Islet of Langerhans (tissue), 1 donor: ENCODE measurements at regions not wholly inside any gene's neighbourhood (a gene's known extent, or its start where the extent isn't known, plus 50 kb on each side); places are given as distances from the start of the nearest gene placed in this dataset.
"Not testable (repeated sequence)": the region's sequence is repeated elsewhere in the genome, so short reads cannot be mapped to it uniquely, and the experiment has no call there.

ENCODE experiments used
- FAIRE-seq: peaks from one replicate; lab custom pipeline; 2011; peaks lifted over from hg19 to GRCh38; lab: Jason Lieb, UNC

DNA sequence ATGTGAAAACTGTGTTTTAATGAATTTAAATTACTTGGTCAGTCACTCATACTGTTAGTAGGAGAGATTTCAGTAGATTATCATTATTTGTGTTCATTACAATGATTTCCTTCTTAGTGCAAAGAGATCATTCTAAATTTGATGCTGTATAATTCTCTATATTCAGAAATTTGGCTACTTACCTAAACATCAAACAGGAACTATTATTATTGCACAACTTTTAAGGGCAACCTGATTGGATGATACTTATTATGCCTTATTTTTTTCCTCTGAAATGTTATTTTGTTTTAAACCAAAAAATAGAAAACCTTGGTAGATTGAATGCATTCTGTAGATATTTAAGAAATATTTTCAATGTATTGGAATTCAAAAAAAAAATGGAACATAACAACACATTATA is 436.4 kb upstream of the PCDH15 start:
- FAIRE-seq: no peak

DNA sequence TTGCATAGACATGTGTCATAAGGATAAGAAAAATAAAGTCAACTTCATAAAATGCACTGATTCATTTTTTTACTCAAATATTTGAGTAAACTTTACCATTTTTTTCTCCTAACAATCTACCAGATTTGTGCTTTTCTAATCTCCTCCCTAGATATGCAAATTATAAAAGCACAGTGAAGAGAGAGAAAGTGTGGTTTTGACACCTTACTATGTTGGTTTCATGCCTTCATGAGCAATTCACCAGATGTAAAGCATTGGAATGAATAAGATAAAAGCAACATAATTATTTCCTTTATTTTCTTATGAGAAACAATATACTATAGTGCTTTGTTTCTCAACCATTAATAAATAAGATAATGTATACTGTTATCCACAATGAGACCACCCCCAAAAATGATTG is 432.5 kb upstream of the PCDH15 start:
- no peak for FAIRE-seq

DNA sequence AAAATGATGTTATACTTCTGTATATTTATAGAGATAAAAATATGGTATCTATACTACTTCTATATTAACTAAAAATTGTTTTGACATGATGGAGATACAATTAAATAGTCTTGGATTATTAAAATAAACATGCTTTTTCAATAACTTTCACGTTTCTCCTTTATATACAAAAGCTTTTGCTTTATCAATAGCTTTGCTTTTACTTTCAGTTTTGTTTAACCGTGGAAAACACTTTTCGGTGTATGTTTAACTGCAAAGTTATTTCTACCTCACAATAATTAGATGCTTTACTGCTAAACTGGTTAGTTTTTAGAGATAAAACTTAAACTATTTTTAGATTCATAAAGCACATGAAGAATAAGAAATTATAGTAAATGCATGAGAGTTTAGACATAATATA is 432.1 kb upstream of the PCDH15 start:
- FAIRE-seq: no peak

DNA sequence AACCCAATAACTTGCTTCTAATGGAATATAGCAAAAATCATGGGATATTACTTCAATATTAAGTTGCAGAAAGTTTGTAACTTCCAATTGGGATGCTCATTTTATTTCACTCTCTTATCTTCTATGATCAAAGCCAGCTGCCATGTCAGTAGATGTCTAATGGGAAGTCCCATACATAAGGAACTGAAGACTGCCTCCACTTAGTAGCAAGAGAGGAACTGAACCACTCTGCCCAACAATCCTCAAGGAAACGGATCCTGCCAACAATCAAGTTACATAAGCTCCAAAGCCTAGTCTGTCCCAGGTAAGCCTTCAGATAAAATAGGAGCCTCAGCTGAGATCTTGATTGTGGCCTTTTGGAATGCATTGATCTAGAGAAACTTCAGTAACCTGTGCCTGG is 431.5 kb upstream of the PCDH15 start:
- FAIRE-seq: no peak

DNA sequence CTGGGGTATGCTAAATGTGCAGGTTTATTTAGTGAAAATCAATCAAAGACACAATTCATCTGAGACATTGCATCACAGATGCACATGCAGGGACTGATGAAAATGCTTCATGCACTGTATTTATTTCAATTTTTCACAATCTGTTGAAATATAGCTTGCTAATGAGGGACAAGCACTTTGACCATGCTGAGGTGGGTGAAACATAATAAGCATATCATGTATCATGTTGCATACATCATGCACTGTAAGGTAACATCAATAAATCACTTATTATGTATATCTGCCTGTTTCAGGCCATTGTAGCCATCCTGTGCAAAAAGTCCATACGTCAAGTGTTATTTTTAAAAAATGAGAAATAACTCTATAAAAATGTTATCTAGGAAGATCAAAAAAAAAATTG is 426.9 kb upstream of the PCDH15 start:
- FAIRE-seq: no peak

DNA sequence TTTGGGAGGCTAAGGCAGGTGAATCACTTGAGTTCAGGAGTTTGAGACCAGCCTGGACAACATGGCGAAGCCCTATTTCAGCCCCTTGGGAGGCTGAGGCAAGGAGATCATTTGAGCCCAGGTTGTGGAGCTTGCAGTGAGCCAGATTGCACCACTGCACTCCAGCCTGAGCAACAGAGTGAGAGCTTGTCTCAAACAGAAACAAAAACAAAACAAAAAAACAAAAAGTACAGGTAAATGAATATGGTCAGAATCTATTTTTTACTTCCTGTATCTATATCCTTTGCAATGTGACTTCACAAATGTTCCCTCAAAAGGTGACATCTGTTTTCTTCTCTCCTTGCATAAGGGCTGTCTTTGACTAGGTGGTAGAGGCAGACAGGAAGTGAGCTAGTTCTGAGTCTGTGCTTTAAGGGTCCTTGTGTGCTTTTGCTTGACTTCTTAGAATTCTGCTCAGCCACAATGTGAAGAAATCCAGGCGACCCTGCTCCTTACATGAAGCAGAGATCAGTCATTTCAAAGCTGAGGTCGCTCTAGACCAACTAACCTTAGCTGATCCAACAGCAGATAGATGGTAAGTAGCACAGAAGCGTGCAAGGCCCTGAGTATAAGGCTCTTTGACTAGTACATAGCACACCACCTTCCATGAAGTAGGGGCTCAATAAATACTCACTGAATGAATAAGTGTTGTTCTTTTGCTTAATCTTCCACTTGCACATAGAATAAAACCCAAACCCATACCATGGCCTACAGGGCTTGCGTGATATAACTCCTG is 423.2 kb upstream of the PCDH15 start:
- FAIRE-seq: no peak

DNA sequence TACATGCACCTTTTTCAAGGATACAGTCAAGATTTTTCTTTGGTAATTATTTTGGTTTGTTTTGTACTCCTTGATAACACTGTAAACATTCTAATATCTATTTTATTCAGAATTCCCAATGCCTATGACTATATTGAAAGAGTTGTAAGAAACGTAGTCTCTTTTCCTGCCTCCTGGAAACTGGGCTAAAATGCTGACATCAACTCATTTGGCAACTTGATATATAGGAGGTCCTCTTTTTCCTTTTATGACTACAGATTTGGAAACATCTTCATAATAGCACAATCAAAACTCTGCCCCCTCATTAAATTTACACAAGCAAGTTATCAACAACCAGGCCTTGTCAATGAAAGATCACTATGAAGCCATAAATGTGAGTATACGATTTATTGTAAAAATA is 422.3 kb upstream of the PCDH15 start:
- no peak for FAIRE-seq

DNA sequence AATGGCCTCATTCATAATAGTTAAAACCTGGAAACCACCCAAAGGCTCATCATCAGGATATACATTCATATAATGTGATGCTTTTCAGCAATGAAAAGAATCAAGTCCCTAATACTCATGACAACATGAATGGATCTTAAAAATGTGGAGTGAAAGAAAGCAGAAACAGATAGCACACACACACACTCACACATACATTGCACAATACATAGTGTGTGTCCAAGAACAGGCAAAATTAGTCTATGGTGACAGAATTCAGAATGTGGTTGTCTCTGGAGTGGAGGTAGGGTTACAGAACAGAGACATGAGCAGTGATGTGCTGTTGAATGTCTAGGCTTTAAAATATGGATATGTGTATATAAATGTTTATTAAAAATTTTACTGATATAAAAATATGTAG is 419.9 kb upstream of the PCDH15 start:
- no peak for FAIRE-seq

DNA sequence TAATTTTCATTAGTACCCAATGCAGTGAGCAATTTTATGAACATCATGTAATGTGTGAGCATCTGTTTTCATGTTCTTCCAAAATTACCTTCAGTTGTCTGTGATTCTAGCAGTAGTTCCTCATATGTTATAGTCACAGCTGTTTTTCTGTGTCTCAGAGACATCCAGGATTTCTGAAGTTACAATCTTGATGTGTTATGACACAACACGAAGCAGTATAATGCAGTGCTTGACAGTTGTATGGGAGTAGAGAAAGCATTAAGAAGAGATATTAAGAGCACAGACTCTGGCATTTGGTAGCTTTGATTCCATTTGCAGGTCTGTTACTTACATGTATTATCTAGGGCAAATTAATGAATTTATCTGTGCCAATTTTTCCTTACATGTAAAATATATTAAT is 414.7 kb upstream of the PCDH15 start:
- no peak for FAIRE-seq

DNA sequence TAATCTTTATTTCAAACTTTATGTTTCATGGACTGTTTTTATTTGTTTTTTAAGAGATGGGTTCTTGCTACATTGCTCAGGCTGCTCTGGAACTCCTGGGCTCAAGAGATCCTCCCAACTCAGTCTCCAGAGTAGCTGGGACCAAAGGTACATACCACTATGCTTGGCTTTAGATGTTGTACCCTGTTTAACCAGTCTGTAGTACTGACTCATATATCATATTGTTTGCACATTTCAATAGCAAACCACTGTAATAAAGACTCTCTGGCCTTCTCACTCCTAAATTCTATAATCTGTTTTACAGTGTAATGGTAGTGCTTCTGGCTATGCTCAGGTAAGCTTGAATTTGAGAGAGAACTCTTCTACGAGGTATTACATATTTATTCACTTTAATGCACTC is 413.6 kb upstream of the PCDH15 start:
- FAIRE-seq: no peak

DNA sequence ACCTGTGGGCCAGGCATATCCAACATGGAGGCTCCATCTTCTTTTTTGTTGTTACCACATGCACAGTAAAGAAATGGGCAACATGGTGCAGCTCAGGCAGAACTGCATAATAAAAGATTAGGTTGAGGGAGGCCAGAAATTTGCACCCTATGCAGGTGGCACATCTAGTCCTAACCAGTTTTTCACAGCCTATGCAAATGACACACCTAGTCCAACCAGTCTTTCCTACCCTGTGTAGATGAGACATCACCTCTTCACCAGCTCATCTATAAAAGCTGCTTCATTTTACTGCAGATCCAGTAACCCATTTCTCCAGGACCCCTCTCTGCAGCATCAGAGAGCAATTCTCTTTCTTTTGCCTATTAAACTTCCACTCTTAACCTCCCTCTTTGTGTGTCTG is 411.0 kb upstream of the PCDH15 start:
- no peak for FAIRE-seq

DNA sequence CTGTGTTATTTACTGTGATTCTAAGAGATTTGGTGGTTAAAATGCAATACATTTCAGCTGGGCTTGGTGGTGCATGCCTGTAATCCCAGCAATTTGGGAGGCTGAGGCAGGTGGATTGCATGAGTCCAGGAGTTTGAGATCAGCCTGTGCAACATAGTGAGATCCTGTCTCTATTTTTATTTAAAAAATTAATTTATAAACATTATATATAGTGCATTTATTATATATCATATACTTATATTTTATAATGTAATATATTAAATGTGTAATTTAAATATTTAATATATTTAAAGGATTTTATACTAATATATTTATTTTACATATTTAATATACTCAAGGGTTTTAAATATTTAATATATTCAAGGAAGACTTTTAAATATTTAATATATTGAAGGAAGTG is 402.8 kb upstream of the PCDH15 start:
- no peak for FAIRE-seq

DNA sequence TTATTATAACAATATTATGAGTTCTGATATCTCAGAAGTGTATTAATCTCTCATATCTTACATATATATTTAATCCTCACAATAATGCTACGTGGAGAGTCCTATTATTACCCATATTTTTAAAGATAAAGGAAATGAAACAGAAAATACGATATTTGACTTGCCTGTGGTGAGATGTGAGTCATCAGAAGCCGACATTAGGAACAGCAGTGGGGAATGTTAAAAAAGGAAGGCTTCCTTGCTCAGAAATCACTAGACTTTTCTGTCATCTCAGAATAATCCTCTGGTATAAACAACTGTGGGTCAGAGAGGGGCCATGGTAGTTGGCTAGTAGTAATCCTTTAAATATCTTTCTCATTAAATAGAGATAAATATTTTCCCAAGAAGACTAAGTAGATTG is 402.3 kb upstream of the PCDH15 start:
- FAIRE-seq: no peak

DNA sequence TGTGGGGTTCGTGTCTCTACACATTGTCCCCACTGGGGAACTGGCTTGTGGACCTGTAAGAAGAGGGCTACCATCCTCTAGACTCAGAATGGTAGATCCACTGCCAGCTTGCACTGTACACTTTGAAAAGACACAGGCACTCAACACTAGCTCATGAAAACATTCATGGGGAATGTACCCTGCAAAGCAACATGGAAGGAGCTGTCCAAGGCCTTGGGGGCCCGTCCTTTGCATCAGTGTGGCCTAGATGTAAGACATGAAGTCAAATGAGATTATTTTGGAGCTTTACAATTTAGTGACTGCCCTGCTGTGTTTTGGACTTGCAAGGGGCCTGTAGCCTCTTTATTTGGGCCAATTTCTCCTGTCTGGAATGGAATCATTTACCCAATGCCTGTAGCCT is 399.0 kb upstream of the PCDH15 start:
- FAIRE-seq: no peak

DNA sequence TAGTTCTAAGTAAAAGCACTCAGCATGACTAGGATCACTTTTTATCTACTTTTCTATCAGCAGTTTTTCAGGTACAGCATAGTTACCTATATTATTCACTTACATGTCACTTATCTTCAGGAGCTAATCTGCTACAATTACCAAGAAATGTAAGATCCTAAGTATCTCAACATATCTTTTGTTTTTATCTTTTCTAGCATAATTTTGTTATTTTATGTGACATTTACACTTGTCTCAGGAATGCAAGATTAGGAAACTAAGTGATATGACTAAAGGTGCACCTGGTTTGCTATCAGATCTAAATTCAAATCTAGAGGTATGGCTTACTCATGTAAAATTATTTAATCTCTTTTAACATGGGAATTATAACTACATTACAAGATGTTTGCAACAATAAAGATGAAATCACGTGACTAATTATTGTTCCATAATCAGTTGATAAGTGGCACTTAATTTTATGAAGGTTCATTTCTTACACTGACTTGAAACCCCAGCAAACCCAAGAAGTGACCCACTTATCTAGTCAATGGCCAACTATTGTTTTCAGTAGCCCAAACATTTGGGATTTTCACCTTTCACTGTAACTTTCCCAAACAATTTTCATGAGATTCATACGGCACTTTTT is 390.3 kb upstream of the PCDH15 start:
- no peak for FAIRE-seq

DNA sequence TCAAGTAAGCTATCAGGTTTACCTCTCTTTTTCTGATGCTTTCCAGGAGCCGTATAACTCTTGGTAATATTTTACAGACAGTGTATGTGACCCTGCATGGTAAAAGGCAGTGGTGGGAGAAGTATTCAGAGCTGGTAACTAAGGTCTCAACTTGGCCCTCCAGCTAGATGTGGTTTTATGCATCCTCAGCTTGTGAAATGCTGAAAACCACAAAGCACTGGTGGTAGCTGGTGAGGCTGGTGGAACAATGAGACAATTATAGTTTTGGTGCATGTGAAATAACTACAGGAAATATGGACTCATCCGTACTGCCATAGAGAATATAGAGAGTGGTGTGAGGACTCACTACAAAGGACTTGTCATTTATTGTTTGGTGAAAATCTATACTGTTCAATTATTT is 383.0 kb upstream of the PCDH15 start:
- no peak for FAIRE-seq

DNA sequence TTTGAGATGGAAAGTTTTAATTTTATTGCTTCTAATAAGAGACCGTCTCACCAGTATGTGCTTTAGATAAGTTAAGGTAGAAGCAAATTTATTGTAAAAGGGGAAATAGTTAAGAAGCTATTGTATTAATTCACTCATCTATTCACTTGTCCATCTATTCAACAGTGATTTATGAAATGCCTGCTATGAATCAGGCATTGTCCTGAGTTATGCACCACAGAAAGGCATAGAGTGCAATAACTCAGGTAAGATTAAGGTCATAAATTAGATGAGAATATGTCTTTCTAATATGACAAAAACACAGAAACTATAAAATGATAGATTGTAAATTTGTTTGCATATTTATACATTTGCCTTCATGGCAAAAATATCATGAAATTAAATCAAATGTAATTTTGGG is 379.3 kb upstream of the PCDH15 start:
- no peak for FAIRE-seq

DNA sequence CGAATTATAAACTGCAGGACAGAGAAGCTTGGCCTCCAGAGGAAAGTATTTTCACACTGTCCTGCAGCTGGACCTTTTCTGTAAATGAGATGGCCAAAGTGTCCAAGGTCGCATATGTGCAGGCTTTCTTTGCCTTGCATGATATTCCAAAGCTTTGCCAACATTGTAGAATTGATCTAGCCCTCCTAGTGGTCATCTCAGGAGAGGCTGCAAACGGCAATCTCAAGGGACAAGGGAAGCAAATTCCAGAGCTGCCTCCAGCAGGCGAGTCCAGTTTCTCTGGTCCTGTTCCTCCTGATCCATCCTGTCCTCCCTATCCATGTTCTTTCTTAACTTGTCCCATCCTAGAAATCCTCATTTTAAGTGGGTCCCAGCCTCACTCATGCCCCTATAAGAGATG is 373.4 kb upstream of the PCDH15 start:
- no peak for FAIRE-seq

DNA sequence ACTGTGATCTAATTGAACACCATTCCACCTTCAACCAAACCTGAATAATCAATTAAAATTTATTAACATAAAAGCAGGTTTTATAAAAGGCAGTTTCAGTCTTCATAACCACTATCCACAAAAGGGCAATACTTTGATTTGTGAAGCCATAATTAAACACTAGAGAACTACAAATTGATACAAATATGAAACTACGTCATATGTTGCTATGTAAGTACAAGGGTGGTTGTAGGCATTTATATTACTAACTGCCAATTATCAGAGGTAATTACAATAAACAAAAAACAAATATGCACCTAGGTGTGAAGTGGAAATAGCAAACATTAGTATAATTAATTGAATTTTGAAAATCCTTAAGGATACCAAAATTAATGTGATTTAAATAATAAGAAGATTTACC is 368.5 kb upstream of the PCDH15 start:
- no peak for FAIRE-seq

DNA sequence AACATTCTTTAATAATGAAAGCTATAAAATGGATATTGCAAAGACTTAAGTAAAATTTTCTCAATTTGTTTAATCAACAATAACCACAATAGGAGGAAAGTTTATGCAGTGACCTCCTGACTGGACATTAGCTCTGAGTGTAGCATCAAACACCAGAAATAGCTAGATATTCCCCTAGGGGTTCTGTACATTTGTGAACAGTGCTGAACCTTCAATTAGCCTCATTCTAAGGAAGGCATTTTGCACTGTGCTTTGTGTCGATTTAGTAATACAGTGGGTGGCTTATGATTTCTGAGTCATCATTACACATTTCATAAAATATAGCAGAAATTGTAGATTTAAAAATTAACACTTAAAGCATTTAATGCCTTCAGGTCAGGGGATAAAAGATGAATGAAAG is 367.3 kb upstream of the PCDH15 start:
- FAIRE-seq: no peak

DNA sequence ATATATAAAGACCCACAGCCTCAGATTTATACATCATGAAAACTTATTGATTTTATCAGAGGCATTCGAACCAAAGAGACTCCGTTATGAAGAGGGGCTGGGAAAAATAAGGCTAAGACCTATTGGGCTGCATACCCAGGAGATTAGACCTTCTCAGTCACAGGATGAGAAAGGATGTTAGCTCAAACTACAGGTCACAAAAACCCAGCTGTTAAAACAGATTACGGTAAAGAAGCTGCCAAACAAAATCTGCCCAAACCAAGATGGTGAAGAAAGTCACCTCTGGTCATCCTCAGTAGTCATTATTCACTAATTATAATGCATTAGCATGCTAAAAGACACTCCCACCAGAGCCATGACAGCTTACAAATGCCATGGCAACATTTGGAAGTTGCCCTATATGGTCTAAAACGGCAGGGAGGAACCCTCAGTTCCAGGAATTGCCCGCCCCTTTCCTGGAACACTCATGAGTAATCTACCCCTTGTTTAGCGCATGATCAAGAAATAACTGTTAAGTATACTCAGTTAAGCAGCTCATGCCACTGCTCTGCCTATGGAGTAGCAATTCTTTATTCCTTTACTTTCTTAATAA is 362.5 kb upstream of the PCDH15 start:
- no peak for FAIRE-seq

DNA sequence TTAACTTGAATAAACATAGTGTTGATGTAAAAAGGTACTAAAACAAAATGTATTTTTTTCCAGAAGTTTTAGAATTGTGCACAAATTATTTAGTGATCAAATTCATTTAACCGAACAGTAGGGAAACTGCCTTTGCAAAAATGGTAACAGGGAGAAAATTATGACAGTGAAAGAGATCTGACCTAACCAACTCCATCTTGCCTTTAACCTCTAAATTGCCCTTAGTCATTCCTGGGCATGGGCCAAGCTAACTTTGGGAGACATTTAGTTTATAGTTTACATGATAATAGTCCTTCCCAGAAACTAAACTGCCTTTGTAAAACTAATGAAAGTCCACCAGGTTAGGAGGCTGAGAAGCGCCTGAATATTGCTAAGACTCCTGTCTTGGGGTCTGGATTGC is 361.3 kb upstream of the PCDH15 start:
- not testable (repeated sequence) for FAIRE-seq

DNA sequence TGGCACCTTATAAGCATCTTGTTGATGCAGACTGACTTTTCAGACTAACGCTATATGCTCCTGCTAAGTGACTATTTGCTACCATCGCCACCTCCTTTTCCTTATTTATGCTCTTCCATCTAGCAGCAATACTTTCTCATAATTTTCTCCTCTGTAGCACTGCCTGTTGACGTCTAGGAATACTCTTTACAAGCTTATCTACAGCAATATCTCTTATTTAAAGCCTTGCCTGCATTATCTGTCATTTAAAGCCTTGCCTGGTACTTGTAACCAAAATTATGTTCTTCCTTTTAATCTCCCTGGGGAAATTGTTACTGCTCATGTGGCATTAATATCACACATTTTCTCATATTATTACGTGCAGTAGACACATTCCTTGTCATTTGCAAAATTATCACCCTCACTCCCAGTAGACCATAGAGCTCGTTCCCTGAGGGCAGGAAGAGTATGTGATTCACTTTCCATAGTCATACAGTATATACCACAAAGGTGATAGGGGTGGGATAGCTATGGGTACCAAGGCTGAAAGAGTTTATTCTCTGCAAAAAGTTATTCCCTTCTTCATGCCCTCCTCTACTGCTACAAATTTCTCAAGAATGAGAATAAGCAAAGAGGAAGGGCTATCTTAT is 359.7 kb upstream of the PCDH15 start:
- no peak for FAIRE-seq

DNA sequence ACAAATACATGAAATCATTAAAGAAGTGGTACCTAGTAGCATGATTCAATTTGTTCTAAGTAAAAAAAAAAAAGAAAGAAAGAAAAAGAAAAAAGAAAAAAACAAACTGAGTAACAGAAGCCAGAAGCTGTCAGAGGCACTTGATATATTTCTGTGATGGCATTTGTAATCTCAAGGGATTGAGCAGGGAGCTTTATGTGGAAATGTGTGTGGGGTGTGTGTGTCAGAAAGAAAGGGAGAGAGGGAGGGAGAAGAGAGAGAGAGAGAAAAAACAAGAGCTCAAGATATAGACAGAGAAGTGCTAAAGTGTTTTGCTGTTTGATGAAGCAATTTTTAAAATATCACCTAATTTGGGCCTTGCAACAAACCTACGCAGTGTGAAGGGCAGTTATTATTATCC is 357.6 kb upstream of the PCDH15 start:
- no peak for FAIRE-seq
